OCI-LY3 (cell line): ENCODE measurements at regions not wholly inside any gene's neighbourhood (a gene's known extent, or its start where the extent isn't known, plus 50 kb on each side); places are given as distances from the start of the nearest gene placed in this dataset.

Experiments used
- CTCF ChIP-seq: fragments of 200-600, 300-600 bp; sonication (generic); IDR thresholded peaks from 2 replicates; pipeline ENCODE4 v1.5.1; 2014; ENCODE audit warnings: antibody characterized with exemption, low read length, low read depth
- EZH2phosphoT487 ChIP-seq: fragments of 200-600 bp; shearing (Covaris generic); IDR thresholded peaks from 2 replicates; pipeline ENCODE4 v1.6.1; 2018; ENCODE audit warnings: antibody characterized with exemption, mixed run types, low read depth

DNA sequence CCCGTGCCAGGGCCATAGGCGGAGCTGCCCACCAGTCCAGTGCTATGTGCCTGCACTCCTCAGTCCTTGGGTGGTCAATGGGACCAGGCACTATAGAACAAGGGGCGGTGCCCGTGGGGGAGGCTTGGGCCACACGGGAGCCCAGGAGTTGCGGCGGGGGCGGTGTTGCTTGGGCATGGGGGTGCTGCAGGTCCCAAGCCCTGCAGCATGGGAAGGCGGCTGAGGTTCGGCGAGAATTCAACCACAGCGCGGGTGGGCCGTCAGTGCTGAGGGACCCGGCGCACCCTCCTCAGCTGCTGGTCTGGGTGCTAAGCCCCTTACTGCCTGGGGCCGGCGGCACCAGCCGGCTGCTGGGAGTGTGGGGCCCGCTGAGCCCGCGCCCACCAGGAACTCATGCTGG lies 242.2 kb upstream of the SGCG start:
- TF ChIP-seq CTCF (no peak), EZH2phosphoT487 (no peak)
